ENCODE measurements at regions not wholly inside any gene's neighbourhood (a gene's known extent, or its start where the extent isn't known, plus 50 kb on each side); places are given as distances from the start of the nearest gene placed in this dataset.

GRCh38 chr9:118640836-118641560 is 728.2 kb downstream of the BRINP1 start (continued):
- TF ChIP-seq ZNF280C (tag by site-specific recombination; IDR thresholded peaks at IDR 0.05), result no peak
- TF ChIP-seq ZFP3 (tag by site-specific recombination; IDR thresholded peaks at IDR 0.05; ENCODE audit: low read depth), result no peak
- no peak for TF ChIP-seq ZNF843 (tag by site-specific recombination; IDR thresholded peaks at IDR 0.05)

- Histone ChIP-seq H3K4me3 (ENCODE audit: low read depth, low read length) (no peak overlapping the region), H3K4me1 (ENCODE audit: control insufficient read depth, insufficient read depth, low read length) (no peaks in the 10 kb centered on the region), H3K27ac (ENCODE audit: extremely low read depth, low read depth, low read length) (no peak overlapping the region), H3K36me3 (ENCODE audit: control insufficient read depth in 2 of 2, insufficient read depth in 1 of 2, low read length in 2 of 2) (no peaks in the 10 kb centered on the region), H3K9me3 (ENCODE audit: control insufficient read depth, insufficient read depth, low read depth, low read length) (no peaks in the 10 kb centered on the region)
- no peak for TF ChIP-seq ZXDB (tag by site-specific recombination; IDR thresholded peaks at IDR 0.05)
- no peak for TF ChIP-seq ZNF266 (tag by site-specific recombination; IDR thresholded peaks at IDR 0.05; ENCODE audit: low read depth)
- no peak for TF ChIP-seq ZNF488 (tag by site-specific recombination; IDR thresholded peaks at IDR 0.05)
- TF ChIP-seq ZNF398 (tag by site-specific recombination; IDR thresholded peaks at IDR 0.05), result no peak
- TF ChIP-seq ZNF426 (tag by site-specific recombination; IDR thresholded peaks at IDR 0.05), result no peak
- no peak for TF ChIP-seq YY1 (tag by site-specific recombination; IDR thresholded peaks at IDR 0.05)
- TF ChIP-seq ZNF155 (tag by site-specific recombination; IDR thresholded peaks at IDR 0.05), result no peak
- TF ChIP-seq ZNF335 (tag by site-specific recombination; conservative IDR thresholded peaks at IDR 0.05), result no peak
- TF ChIP-seq WT1 (tag by site-specific recombination; IDR thresholded peaks at IDR 0.05), result no peak
- TF ChIP-seq ZNF292 (tag by site-specific recombination; IDR thresholded peaks at IDR 0.05; ENCODE audit: borderline replicate concordance, low read depth), result no peak
- TF ChIP-seq ZNF133 (tag by site-specific recombination; IDR thresholded peaks at IDR 0.05), result no peak
- TF ChIP-seq REPIN1 (tag by site-specific recombination; IDR thresholded peaks at IDR 0.05; ENCODE audit: low read depth), result no peak
- TF ChIP-seq ZNF26 (tag by site-specific recombination; IDR thresholded peaks at IDR 0.05), result no peak
- no peak for TF ChIP-seq ZEB2 (tag by site-specific recombination; IDR thresholded peaks at IDR 0.05)
- TF ChIP-seq ZNF501 (tag by site-specific recombination; IDR thresholded peaks at IDR 0.05), result no peak
- no peak for TF ChIP-seq ZSCAN18 (tag by site-specific recombination; IDR thresholded peaks at IDR 0.05)
- ChIA-PET CTCF (interaction anchor here (0.7 kb wide), 1 partner anchor 112 kb away, joined by 4 read pairs; no protein-coding TSS in a partner anchor), POLR2A (no interaction called here)
Observed at GRCh38 chr9:118643118-118643517, 726.1 kb downstream of the BRINP1 start.

All from HEK293 (cell line).